SK-N-SH (cell line): ENCODE measurements at regions not wholly inside any gene's neighbourhood (a gene's known extent, or its start where the extent isn't known, plus 50 kb on each side); places are given as distances from the start of the nearest gene placed in this dataset.

Experiments used
- CTCF ChIA-PET: fragments of 300-600, 350-600 bp; formaldehyde crosslinking; extraction: SDS; loops from one replicate; lab custom pipeline; 2021; lab: Yijun Ruan, JAX
- POLR2A ChIA-PET: fragments of 350-600 bp; sonication (Branson Sonifier 250); formaldehyde crosslinking; extraction: SDS; loops from one replicate; lab custom pipeline; 2020; ENCODE audit warnings: antibody characterized with exemption, inconsistent platforms; lab: Yijun Ruan, JAX
- DNase-seq: peaks from one replicate; pipeline ENCODE4 v3.0.0; 2012
- H2AFZ ChIP-seq: fragments of 200-600 bp; sonication (generic); 2 replicates; pipeline ENCODE4 v1.8.1; 2016; ENCODE audit warnings: antibody characterized with exemption, mild to moderate bottlenecking, low read depth
- H3F3A ChIP-seq: fragments of 200-600 bp; sonication (generic); replicated peaks from 2 replicates; pipeline ENCODE3; 2016; ENCODE audit warnings: antibody characterized with exemption, mild to moderate bottlenecking; ENCODE audit not compliant: insufficient read depth
- H3K27ac ChIP-seq, 2 experiments: fragments of 200-500 bp in 1 of 2; fragments of 200-600 bp in 1 of 2; sonication (Bioruptor generic) in 1 of 2; sonication (generic), shearing (Covaris generic) in 1 of 2; 2 replicates each; pipeline versions ENCODE4 v1.5.1 to v1.6.1; 2014 to 2016; ENCODE audit warnings: low read depth in 2 of 2, inconsistent platforms in 1 of 2, low read length in 1 of 2, mild to moderate bottlenecking in 1 of 2, mixed read lengths in 1 of 2
- H3K27me3 ChIP-seq: fragments of 200-600 bp; sonication (generic), shearing (Covaris generic); 2 replicates; pipeline ENCODE4 v1.6.1; 2016; ENCODE audit warnings: mixed run types; ENCODE audit not compliant: insufficient read depth
- H3K36me3 ChIP-seq, 2 experiments: fragments of 200-500 bp in 1 of 2; fragments of 200-600 bp in 1 of 2; sonication (Bioruptor generic) in 1 of 2; sonication (generic) in 1 of 2; replicated peaks in 1 of 2; 2 replicates each; pipeline versions ENCODE3 to v1.5.1; 2014 to 2016; ENCODE audit warnings: low read length in 1 of 2, mild to moderate bottlenecking in 1 of 2; ENCODE audit not compliant: insufficient read depth in 2 of 2, control insufficient read depth in 1 of 2
- H3K4me1 ChIP-seq, 2 experiments: fragments of 200-500 bp in 1 of 2; fragments of 200-600 bp in 1 of 2; sonication (Bioruptor generic) in 1 of 2; sonication (generic), shearing (Covaris generic) in 1 of 2; 2 replicates each; pipeline versions ENCODE4 v1.5.1 to v1.6.1; 2014 to 2016; ENCODE audit warnings: low read depth in 1 of 2, low read length in 1 of 2, mixed run types in 1 of 2; ENCODE audit not compliant: insufficient read depth in 2 of 2, control insufficient read depth in 1 of 2
- H3K4me2 ChIP-seq: fragments of 200-600 bp; sonication (generic), shearing (Covaris generic); 2 replicates; pipeline ENCODE4 v1.6.1; 2017; ENCODE audit warnings: mixed run types
- H3K4me3 ChIP-seq, 2 experiments: fragments of 200-500 bp in 1 of 2; fragments of 200-600 bp in 1 of 2; sonication (Bioruptor generic) in 1 of 2; sonication (generic), shearing (Covaris generic) in 1 of 2; 2 replicates each; pipeline versions ENCODE4 v1.5.1 to v1.8.1; 2014 to 2016; ENCODE audit warnings: low read depth in 2 of 2, inconsistent platforms in 1 of 2, low read length in 1 of 2, mild to moderate bottlenecking in 1 of 2, mixed read lengths in 1 of 2, moderate library complexity in 1 of 2
- H3K79me2 ChIP-seq: fragments of 200-600 bp; sonication (generic); 2 replicates; pipeline ENCODE4 v1.8.1; 2017; ENCODE audit warnings: mild to moderate bottlenecking; ENCODE audit not compliant: insufficient read depth
- H3K9ac ChIP-seq: fragments of 200-600 bp; sonication (generic); 2 replicates; pipeline ENCODE4 v1.6.1; 2017; ENCODE audit warnings: mixed run types
- H3K9me2 ChIP-seq: fragments of 200-600 bp; sonication (generic); 2 replicates; pipeline ENCODE4 v1.6.1; 2017; ENCODE audit warnings: mixed run types
- H3K9me3 ChIP-seq: fragments of 200-600 bp; sonication (generic); 2 replicates; pipeline ENCODE4 v1.6.1; 2017; ENCODE audit warnings: mixed run types, mild to moderate bottlenecking, moderate library complexity
- H4K20me1 ChIP-seq: fragments of 200-600 bp; sonication (generic); 2 replicates; pipeline ENCODE4 v1.6.1; 2017; ENCODE audit warnings: mild to moderate bottlenecking, mixed run types; ENCODE audit not compliant: insufficient read depth
- ELF1 ChIP-seq: IDR thresholded peaks from 2 replicates; pipeline ENCODE4 v1.4.0; 2012
- EZH2phosphoT487 ChIP-seq: fragments of 200-600 bp; sonication (generic); IDR thresholded peaks from 2 replicates; pipeline ENCODE4 v1.6.1; 2017; ENCODE audit warnings: low read depth, mixed run types, mild to moderate bottlenecking, antibody characterized with exemption, moderate library complexity, borderline replicate concordance
- FOXJ3 ChIP-seq: sonication (generic); formaldehyde crosslinking; IDR thresholded peaks from 2 replicates; pipeline ENCODE4 v1.5.1; 2020; ENCODE audit warnings: mild to moderate bottlenecking, missing genetic modification reagents
- FOXM1 ChIP-seq: IDR thresholded peaks from 2 replicates; pipeline ENCODE4 v1.4.0; 2012; ENCODE audit warnings: low read depth, mild to moderate bottlenecking
- JUND ChIP-seq: IDR thresholded peaks from 2 replicates; pipeline ENCODE4 v1.4.0; 2012
- MAX ChIP-seq: IDR thresholded peaks from 2 replicates; pipeline ENCODE4 v1.4.0; 2012; ENCODE audit warnings: low read depth
- MXI1 ChIP-seq: IDR thresholded peaks from 2 replicates; pipeline ENCODE4 v1.6.1; 2012; ENCODE audit warnings: mild to moderate bottlenecking, low read depth, low read length, improper control_type of control experiment
- NRF1 ChIP-seq: IDR thresholded peaks from 2 replicates; pipeline ENCODE4 v1.6.1; 2012; ENCODE audit warnings: low read depth, mild to moderate bottlenecking, low read length
- PBX3 ChIP-seq: IDR thresholded peaks from 2 replicates; pipeline ENCODE4; 2012
- POLR2AphosphoS5 ChIP-seq: IDR thresholded peaks from 2 replicates; pipeline ENCODE4 v1.6.1; 2012; ENCODE audit warnings: low read depth, low read length
- RXRA ChIP-seq: IDR thresholded peaks from 2 replicates; pipeline ENCODE4 v1.4.0; 2012; ENCODE audit warnings: low read depth, mild to moderate bottlenecking, borderline replicate concordance
- TAF1 ChIP-seq: IDR thresholded peaks from 2 replicates; pipeline ENCODE4 v1.6.1; 2012; ENCODE audit warnings: low read depth, mild to moderate bottlenecking, low read length, moderate library complexity, borderline replicate concordance
- TCF12 ChIP-seq: IDR thresholded peaks from 2 replicates; pipeline ENCODE4 v1.4.0; 2012
- USF1 ChIP-seq: IDR thresholded peaks from 2 replicates; pipeline ENCODE4 v1.4.0; 2012; ENCODE audit warnings: low read depth, borderline replicate concordance
- USF2 ChIP-seq: fragments of 150-350 bp; IDR thresholded peaks from 2 replicates; pipeline ENCODE4 v1.6.1; 2017; ENCODE audit warnings: antibody characterized with exemption, low read length, low read depth, borderline replicate concordance
- ZBTB33 ChIP-seq: IDR thresholded peaks from 2 replicates; pipeline ENCODE4 v1.4.0; 2012; ENCODE audit warnings: low read depth, borderline replicate concordance
- WGBS: methylation state at CpG from one replicate; pipeline ENCODE4 v1.1.6; 2017; ENCODE audit warnings: low lambda C conversion rate; 5-methylcytosine and 5-hydroxymethylcytosine counted together

- no peak overlapping the region for H3K9ac ChIP-seq
- H3K36me3 ChIP-seq = no peaks in the 10 kb centered on the region
- WGBS = 23% methylated on average over 3 of the region's 3 CpGs
- no peak for TF ChIP-seq FOXJ3 (CRISPR knock-in tag)
- TF ChIP-seq ZBTB33 = no peak
- no peak for TF ChIP-seq MXI1
- CTCF ChIA-PET = interaction anchor here (0.7 kb wide), 1 partner anchor 12 kb away, joined by 3 read pairs; no protein-coding TSS in a partner anchor
- no peaks in the 10 kb centered on the region for H3K9me2 ChIP-seq
- no peak overlapping the region for H3K4me3 ChIP-seq
- H3F3A ChIP-seq = no peaks in the 10 kb centered on the region
- no peak overlapping the region for H2AFZ ChIP-seq
- DNase-seq = no peak
- peaks cover 0 to 1% of the 10 kb centered on the region in 2 experiments; a peak in 1 of 4 replicates for H3K4me1 ChIP-seq
- no peak overlapping the region for H3K4me2 ChIP-seq
- H3K79me2 ChIP-seq = no peaks in the 10 kb centered on the region
- no peaks in the 10 kb centered on the region for H4K20me1 ChIP-seq
- POLR2A ChIA-PET = no interaction called here
- no peaks in the 10 kb centered on the region for H3K9me3 ChIP-seq
- no peaks in the 10 kb centered on the region for H3K27me3 ChIP-seq
- no peak overlapping the region for H3K27ac ChIP-seq
These were observed 269.1 kb downstream of the NEBL start for GRCh38 chr10:20627946-20628507.

- Histone ChIP-seq H3K27ac (no peak overlapping the region), H2AFZ (no peak overlapping the region), H3K27me3 (no peaks in the 10 kb centered on the region), H3K9ac (no peak overlapping the region), H3K9me2 (no peaks in the 10 kb centered on the region), H3K9me3 (peaks cover 3% of the 10 kb centered on the region; the same call in 1 of the 2 replicates), H3K4me1 (peaks cover 0 to 3% of the 10 kb centered on the region in 2 experiments; a peak in 1 of 4 replicates), H3K36me3 (no peaks in the 10 kb centered on the region), H3K4me3 (no peak overlapping the region), H3K4me2 (no peak overlapping the region)
- CTCF ChIA-PET = no interaction called here
- DNase-seq = no peak
- no peak for TF ChIP-seq PBX3
- TF ChIP-seq TAF1 = no peak
- no peak for TF ChIP-seq TCF12
- no peak for TF ChIP-seq EZH2phosphoT487
- TF ChIP-seq USF1 = no peak
- TF ChIP-seq ELF1 = no peak
- no peak for TF ChIP-seq MAX
- TF ChIP-seq FOXM1 = no peak
- no peak for TF ChIP-seq ZBTB33
- no peak for TF ChIP-seq RXRA
- TF ChIP-seq JUND = no peak
- no peak for TF ChIP-seq POLR2AphosphoS5
- no peak for TF ChIP-seq USF2
- TF ChIP-seq NRF1 = no peak
- TF ChIP-seq, all 33 proteins: peak for 0
- no peaks in the 10 kb centered on the region for H4K20me1 ChIP-seq
- POLR2A ChIA-PET = no interaction called here
- no peaks in the 10 kb centered on the region for H3K79me2 ChIP-seq
- no peaks in the 10 kb centered on the region for H3F3A ChIP-seq
- 52% methylated on average over 1 of the region's 1 CpG for WGBS
These were observed 270.0 kb downstream of the NEBL start for GRCh38 chr10:20627087-20627486.
